Testis (tissue), 2 donors: ENCODE measurements at regions not wholly inside any gene's neighbourhood (a gene's known extent, or its start where the extent isn't known, plus 50 kb on each side); places are given as distances from the start of the nearest gene placed in this dataset.

Experiments used
- POLR2A ChIP-seq: fragments of 450-650 bp; IDR thresholded peaks from one replicate; pipeline ENCODE4 v1.6.1; 2017; ENCODE audit warnings: antibody characterized with exemption, mild to moderate bottlenecking, moderate library complexity
- TF ChIP-seq, protein P1 (sequence below), 3 experiments: fragments of 450-650 bp in 2 of 3; fragments of 200-600 bp in 1 of 3; sonication (generic) in 1 of 3; IDR thresholded peaks; one replicate each; pipeline ENCODE4 v1.5.1; 2016 to 2019; ENCODE audit warnings: antibody characterized with exemption in 3 of 3, mild to moderate bottlenecking in 2 of 3, moderate library complexity in 1 of 3

DNA sequence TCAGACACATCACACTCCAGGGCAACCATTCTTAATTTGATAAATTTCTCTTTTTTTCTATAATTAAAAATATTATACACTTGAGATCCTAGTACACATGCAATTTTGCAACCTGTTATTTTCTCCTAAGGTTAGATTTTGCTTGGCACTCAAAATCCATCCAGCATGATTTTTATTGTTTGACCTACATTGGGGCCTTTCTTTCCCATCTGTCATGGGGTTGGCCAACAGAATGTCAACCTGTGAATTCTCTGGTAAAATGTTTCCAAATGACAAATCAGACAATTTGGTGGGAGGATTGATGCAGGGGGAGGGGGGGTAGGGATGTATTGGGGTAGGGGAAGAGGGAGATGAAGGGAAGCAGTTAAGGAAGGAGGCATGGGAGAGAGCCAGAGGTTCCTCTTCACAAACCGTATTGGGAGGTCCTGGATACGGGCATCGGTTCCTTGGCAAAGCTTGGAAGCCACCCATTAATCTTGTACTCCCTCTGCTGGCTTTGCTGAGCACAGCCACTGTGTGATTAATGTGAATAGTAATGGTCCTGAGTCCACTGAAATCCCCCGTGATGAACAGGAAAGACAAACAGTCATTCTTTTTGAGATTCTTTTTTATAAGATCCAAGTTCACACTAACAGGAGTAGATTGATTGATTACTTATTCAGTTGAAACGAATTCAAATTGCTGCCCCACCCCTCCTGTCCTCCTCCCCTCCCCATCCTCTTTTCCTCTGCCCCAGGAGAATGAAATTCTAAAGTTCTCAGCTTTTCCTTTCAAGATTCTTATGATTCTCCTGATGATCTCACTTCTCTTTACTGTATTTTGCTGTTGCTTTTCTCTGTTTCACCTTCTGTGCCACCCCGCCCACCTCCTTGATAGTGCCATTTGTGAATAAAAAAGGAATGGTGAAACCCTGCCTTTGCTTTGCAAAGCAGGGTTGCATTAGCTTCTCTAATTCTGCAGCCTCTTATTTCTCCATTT lies 82.2 kb upstream of the SLC25A26 start:
- TF ChIP-seq POLR2A: no peak
- TF ChIP-seq, protein P1, sequence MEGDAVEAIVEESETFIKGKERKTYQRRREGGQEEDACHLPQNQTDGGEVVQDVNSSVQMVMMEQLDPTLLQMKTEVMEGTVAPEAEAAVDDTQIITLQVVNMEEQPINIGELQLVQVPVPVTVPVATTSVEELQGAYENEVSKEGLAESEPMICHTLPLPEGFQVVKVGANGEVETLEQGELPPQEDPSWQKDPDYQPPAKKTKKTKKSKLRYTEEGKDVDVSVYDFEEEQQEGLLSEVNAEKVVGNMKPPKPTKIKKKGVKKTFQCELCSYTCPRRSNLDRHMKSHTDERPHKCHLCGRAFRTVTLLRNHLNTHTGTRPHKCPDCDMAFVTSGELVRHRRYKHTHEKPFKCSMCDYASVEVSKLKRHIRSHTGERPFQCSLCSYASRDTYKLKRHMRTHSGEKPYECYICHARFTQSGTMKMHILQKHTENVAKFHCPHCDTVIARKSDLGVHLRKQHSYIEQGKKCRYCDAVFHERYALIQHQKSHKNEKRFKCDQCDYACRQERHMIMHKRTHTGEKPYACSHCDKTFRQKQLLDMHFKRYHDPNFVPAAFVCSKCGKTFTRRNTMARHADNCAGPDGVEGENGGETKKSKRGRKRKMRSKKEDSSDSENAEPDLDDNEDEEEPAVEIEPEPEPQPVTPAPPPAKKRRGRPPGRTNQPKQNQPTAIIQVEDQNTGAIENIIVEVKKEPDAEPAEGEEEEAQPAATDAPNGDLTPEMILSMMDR (IDR thresholded peaks at IDR 0.05): peak; percentile 21 to 73 (median 57)
